ENCODE measurements at regions not wholly inside any gene's neighbourhood (a gene's known extent, or its start where the extent isn't known, plus 50 kb on each side); places are given as distances from the start of the nearest gene placed in this dataset.

- peak; percentile 90 for TF ChIP-seq CTCF (IDR thresholded peaks at IDR 0.05; ENCODE audit: unreplicated experiment)
- Mint-ChIP-seq H3K27me3 (ENCODE audit: unreplicated experiment) (no peaks in the 10 kb centered on the region), H3K9me3 (ENCODE audit: unreplicated experiment) (no peaks in the 10 kb centered on the region), H3K4me1 (ENCODE audit: unreplicated experiment) (no peaks in the 10 kb centered on the region), H3K27ac (ENCODE audit: unreplicated experiment) (no peak overlapping the region), H3K36me3 (ENCODE audit: low read depth, unreplicated experiment) (no peaks in the 10 kb centered on the region), H3K4me3 (ENCODE audit: unreplicated experiment) (no peak overlapping the region)
- peak; percentile 60 for DNase-seq (ENCODE audit: low spot score)
Observed at GRCh38 chr7:145036604-145037405, 201.0 kb upstream of the TPK1 start.

GRCh38 chr7:145031162-145031561 lies 195.3 kb upstream of the TPK1 start:
- H3K4me1 Mint-ChIP-seq (ENCODE audit: unreplicated experiment): no peaks in the 10 kb centered on the region
- no peak for DNase-seq (ENCODE audit: low spot score)
- H3K27me3 Mint-ChIP-seq (ENCODE audit: unreplicated experiment): no peaks in the 10 kb centered on the region
- H3K27ac Mint-ChIP-seq (ENCODE audit: unreplicated experiment): peak overlapping the region; percentile 10
- H3K9me3 Mint-ChIP-seq (ENCODE audit: unreplicated experiment): no peaks in the 10 kb centered on the region
- TF ChIP-seq CTCF (IDR thresholded peaks at IDR 0.05; ENCODE audit: unreplicated experiment): no peak
- no peak overlapping the region for H3K4me3 Mint-ChIP-seq (ENCODE audit: unreplicated experiment)
- no peaks in the 10 kb centered on the region for H3K36me3 Mint-ChIP-seq (ENCODE audit: low read depth, unreplicated experiment)

DNA sequence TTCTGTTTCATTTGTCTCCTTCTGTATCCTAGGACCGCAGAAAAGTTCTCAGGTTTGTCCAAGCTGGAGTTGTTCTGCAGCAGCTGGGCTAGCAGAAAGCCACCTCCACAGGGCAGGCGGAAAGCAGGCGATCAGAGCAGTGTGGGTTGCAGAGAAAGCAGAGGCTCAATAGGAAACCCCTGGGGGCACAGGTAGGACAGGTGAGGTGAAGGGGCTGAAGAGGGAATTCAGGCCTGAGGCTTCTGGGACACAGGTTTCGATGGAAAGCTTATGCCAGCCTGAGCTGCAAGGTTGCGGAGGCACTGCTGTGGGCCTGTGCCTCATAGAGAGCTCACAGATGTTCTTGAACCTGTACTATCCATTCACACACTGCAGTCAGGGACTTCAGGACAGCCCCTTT lies 194.9 kb upstream of the TPK1 start:
- no peak for DNase-seq (ENCODE audit: low spot score)
- Mint-ChIP-seq H3K27ac (ENCODE audit: unreplicated experiment) (no peak overlapping the region), H3K36me3 (ENCODE audit: low read depth, unreplicated experiment) (no peaks in the 10 kb centered on the region), H3K4me1 (ENCODE audit: unreplicated experiment) (no peaks in the 10 kb centered on the region), H3K4me3 (ENCODE audit: unreplicated experiment) (no peak overlapping the region), H3K9me3 (ENCODE audit: unreplicated experiment) (no peaks in the 10 kb centered on the region), H3K27me3 (ENCODE audit: unreplicated experiment) (no peaks in the 10 kb centered on the region)
- no peak for TF ChIP-seq CTCF (IDR thresholded peaks at IDR 0.05; ENCODE audit: unreplicated experiment)

DNA sequence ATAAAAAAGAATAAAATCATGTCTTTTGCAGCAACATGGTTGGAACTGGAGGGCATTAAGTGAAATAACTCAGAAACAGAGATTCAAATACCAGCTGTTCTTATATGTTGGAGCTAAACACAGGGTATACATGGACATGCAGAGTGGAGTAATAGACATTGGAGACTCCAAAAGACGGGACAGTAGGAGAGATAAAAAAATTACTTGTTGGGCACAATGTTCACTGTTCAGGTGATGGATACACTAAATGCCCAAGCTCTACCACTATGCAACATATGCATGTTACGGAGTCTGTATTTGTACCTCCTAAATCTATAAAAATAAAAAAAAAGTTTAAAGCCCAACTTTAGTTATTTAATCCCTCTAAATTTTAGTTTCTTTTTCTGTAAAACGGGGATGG lies 184.6 kb upstream of the TPK1 start:
- no peak overlapping the region for H3K27ac Mint-ChIP-seq (ENCODE audit: unreplicated experiment)
- H3K4me1 Mint-ChIP-seq (ENCODE audit: unreplicated experiment): no peaks in the 10 kb centered on the region
- peaks cover 1% of the 10 kb centered on the region for H3K27me3 Mint-ChIP-seq (ENCODE audit: unreplicated experiment)
- H3K4me3 Mint-ChIP-seq (ENCODE audit: unreplicated experiment): no peak overlapping the region
- no peaks in the 10 kb centered on the region for H3K36me3 Mint-ChIP-seq (ENCODE audit: low read depth, unreplicated experiment)
- no peaks in the 10 kb centered on the region for H3K9me3 Mint-ChIP-seq (ENCODE audit: unreplicated experiment)
- no peak for TF ChIP-seq CTCF (IDR thresholded peaks at IDR 0.05; ENCODE audit: unreplicated experiment)
- no peak for DNase-seq (ENCODE audit: low spot score)

- Mint-ChIP-seq H3K4me3 (ENCODE audit: unreplicated experiment) (no peak overlapping the region), H3K27ac (ENCODE audit: unreplicated experiment) (no peak overlapping the region), H3K9me3 (ENCODE audit: unreplicated experiment) (no peaks in the 10 kb centered on the region), H3K27me3 (ENCODE audit: unreplicated experiment) (no peaks in the 10 kb centered on the region), H3K4me1 (ENCODE audit: unreplicated experiment) (no peaks in the 10 kb centered on the region), H3K36me3 (ENCODE audit: low read depth, unreplicated experiment) (no peaks in the 10 kb centered on the region)
- TF ChIP-seq CTCF (IDR thresholded peaks at IDR 0.05; ENCODE audit: unreplicated experiment): no peak
- DNase-seq (ENCODE audit: low spot score): no peak
Observed at GRCh38 chr7:145016068-145016467, 180.2 kb upstream of the TPK1 start.
